Large intestine (tissue), 3 donors: ENCODE measurements at regions not wholly inside any gene's neighbourhood (a gene's known extent, or its start where the extent isn't known, plus 50 kb on each side); places are given as distances from the start of the nearest gene placed in this dataset.

Experiments used
- DNase-seq, 2 donors: peaks; one replicate each; pipeline versions ENCODE4 v3.0.0 to v3.0.0-alpha.2; 2013
- H3K27ac ChIP-seq: one replicate; pipeline ENCODE4 v1.5.1; 2013; ENCODE audit warnings: low read length
- H3K27me3 ChIP-seq: 2 replicates; pipeline ENCODE4 v1.6.1; 2013; ENCODE audit warnings: low read length; ENCODE audit not compliant: control insufficient read depth, insufficient read depth
- H3K36me3 ChIP-seq: 2 replicates; pipeline ENCODE4 v1.6.1; 2013; ENCODE audit warnings: low read length; ENCODE audit not compliant: control insufficient read depth, insufficient read depth
- H3K4me1 ChIP-seq: one replicate; pipeline ENCODE4 v1.6.1; 2013; ENCODE audit warnings: low read length; ENCODE audit not compliant: control insufficient read depth, insufficient read depth
- H3K4me3 ChIP-seq: one replicate; pipeline ENCODE4 v1.5.1; 2013; ENCODE audit warnings: low read length
- H3K9me3 ChIP-seq: one replicate; pipeline ENCODE4 v1.6.1; 2013; ENCODE audit warnings: mild to moderate bottlenecking, low read depth, low read length, moderate library complexity; ENCODE audit not compliant: control insufficient read depth
- WGBS: methylation state at CpG from one replicate; pipeline ENCODE4 v1.1.5; 2013; ENCODE audit warnings: low lambda C conversion rate; ENCODE audit not compliant: insufficient coverage; 5-methylcytosine and 5-hydroxymethylcytosine counted together

DNA sequence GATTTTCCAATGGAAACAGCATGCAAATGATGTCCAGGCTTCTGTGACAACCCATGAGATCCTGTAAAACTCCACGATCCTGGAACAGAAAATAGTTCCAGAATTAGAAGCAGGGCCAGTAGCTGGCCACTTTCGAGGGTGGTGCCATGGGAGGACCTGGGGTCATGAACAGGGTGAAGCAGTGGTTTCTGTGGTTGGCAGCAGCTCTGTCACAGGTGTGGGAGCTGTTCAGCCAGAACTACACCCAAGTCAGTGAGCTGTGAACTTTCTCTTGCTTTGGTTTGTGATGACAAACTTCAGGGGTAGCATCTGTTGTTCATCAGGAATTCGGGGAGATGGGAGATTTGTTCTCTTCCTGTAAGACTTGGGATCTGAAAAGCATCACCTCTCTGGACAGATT, 314.4 kb upstream of the NT5C1B start:
- no peak overlapping the region for H3K27ac ChIP-seq
- no peak for DNase-seq
- no CpG with 5 or more reads among the region's 3 CpGs for WGBS

DNA sequence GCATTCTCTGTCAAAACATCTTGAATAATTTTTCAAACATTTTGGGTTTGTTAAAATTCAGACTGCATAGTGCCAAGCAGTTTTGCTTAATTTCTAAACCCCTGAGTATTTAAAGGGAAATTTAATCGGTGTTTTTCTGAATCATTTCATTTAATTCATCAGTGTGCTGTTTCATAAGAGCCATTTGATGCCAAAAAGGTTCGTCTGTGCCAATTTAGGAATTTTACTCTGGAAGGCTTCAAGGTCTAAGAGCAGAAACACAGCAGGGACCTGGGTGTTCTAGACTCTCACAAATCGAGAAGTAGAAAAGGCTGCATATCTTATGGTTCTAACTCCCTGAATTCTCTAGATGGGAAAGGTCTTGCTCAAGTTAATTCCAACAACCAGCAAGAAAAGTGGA, 311.9 kb upstream of the NT5C1B start:
- no peak for DNase-seq
- H3K27ac ChIP-seq = no peak overlapping the region
- no peaks in the 10 kb centered on the region for H3K4me1 ChIP-seq
- H3K9me3 ChIP-seq = no peaks in the 10 kb centered on the region
- H3K4me3 ChIP-seq = no peak overlapping the region
- H3K36me3 ChIP-seq = no peaks in the 10 kb centered on the region
- no peaks in the 10 kb centered on the region for H3K27me3 ChIP-seq
- WGBS = 67% methylated on average over 1 of the region's 3 CpGs

More for the DNA sequence above, 314.4 kb upstream of the NT5C1B start:
- Histone ChIP-seq H3K36me3 (no peaks in the 10 kb centered on the region), H3K9me3 (no peaks in the 10 kb centered on the region), H3K4me3 (no peak overlapping the region), H3K4me1 (no peaks in the 10 kb centered on the region), H3K27me3 (no peaks in the 10 kb centered on the region)

DNA sequence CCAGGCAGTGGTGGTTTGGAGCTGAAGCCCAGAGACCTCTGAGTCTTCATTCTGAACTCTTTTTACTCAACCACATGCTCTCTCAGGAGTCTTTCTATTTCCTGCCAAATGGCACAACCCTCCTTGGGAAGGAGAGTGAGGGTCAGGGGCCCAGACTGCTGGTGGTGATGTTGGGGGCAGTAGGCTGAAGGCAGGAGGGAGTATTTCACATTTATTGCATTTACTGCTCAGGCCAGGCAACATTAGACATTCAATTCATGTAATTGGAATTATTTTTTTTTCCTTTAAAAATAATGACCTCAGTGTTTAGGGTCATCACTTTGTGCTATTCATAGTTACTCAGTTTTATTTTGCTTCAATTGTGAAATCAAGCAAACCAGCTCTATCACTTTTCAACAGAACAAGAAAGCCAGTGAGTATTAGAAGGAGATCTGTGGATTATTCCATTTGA, 311.3 kb upstream of the NT5C1B start:
- Histone ChIP-seq H3K36me3 (no peaks in the 10 kb centered on the region), H3K9me3 (no peaks in the 10 kb centered on the region), H3K27ac (no peak overlapping the region), H3K27me3 (no peaks in the 10 kb centered on the region), H3K4me3 (no peak overlapping the region), H3K4me1 (no peaks in the 10 kb centered on the region)
- DNase-seq = no peak

DNA sequence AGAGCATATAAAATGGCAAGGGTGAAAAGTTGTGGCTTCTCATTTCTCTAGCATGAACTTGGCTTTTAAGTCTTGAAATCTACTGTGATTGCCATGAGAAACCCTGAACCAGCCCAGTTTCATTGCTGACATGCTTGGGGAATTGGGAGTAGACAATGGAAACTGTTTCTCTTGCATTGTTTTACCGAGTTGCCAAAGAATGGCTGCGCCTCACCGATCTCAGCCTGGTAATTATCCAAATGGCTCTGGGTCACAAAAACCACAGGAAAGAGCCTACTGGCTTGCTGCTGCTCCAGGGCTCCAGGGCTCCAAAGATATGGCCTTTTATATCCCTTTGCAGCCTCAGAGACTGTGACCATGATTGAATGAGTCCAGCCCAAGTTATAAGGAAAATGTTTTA, 310.4 kb upstream of the NT5C1B start:
- Histone ChIP-seq H3K27ac (no peak overlapping the region), H3K9me3 (no peaks in the 10 kb centered on the region), H3K36me3 (no peaks in the 10 kb centered on the region), H3K4me1 (no peaks in the 10 kb centered on the region), H3K27me3 (no peaks in the 10 kb centered on the region), H3K4me3 (no peak overlapping the region)
- no peak for DNase-seq
- WGBS = no CpG with 5 or more reads among the region's 3 CpGs

DNA sequence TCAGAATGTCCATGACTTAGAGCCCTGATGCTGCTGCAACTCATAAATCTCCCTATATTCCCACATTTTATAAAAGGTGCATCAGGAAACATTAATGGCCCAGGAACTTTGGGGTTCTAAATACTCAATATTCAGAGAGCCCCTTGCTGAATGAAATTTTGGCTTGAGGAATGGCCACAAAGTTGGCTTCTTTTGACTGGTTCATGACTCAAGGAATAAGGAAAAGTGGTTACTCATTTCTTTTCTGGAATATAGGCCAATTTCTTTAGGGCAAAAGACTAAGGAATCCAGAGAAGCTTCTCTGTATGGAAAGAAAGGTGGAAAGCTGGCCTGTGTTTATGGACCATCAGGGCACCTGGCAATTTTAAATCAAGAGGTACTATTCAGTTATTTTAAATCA, 308.9 kb upstream of the NT5C1B start:
- Histone ChIP-seq H3K27me3 (no peaks in the 10 kb centered on the region), H3K36me3 (no peaks in the 10 kb centered on the region)

DNA sequence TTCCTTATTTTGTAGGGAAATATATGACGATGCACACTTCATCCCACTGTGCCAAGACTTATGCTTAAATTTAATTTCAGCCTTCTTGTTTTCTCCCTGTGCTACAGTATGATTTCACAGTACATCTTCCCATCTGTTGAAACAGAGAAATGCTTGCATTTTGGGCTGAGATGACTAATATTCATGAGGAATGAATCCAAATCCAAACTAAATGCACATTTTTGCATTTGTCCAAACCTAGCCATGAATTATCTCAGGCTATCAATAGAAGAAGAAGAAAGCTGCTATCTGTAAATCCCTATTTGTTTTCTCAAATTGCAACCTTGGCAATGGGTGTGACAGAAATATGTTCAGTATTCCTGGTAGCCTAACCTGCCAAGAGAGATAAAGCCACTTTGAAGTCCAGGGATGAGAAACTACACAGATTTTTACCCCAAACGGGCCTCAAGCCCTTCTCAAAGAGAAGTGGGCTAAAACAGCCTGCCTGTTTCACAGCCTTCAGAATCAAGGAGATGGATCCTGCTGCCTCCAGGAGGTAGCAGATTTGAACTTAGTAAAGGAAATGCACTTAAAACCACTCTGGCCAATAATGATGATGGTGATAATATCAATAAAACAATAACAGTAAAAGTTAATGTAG, 306.9 kb upstream of the NT5C1B start:
- no peak overlapping the region for H3K4me3 ChIP-seq
- WGBS = 50% methylated on average over 2 of the region's 2 CpGs
- H3K9me3 ChIP-seq = no peaks in the 10 kb centered on the region
- H3K27me3 ChIP-seq = no peaks in the 10 kb centered on the region
- peaks cover 5% of the 10 kb centered on the region for H3K4me1 ChIP-seq
- H3K36me3 ChIP-seq = no peaks in the 10 kb centered on the region
- no peak for DNase-seq
- H3K27ac ChIP-seq = no peak overlapping the region

More for the DNA sequence above, 308.9 kb upstream of the NT5C1B start:
- no peak for DNase-seq
- no peaks in the 10 kb centered on the region for H3K4me1 ChIP-seq
- H3K9me3 ChIP-seq = no peaks in the 10 kb centered on the region
- H3K4me3 ChIP-seq = no peak overlapping the region
- H3K27ac ChIP-seq = no peak overlapping the region

DNA sequence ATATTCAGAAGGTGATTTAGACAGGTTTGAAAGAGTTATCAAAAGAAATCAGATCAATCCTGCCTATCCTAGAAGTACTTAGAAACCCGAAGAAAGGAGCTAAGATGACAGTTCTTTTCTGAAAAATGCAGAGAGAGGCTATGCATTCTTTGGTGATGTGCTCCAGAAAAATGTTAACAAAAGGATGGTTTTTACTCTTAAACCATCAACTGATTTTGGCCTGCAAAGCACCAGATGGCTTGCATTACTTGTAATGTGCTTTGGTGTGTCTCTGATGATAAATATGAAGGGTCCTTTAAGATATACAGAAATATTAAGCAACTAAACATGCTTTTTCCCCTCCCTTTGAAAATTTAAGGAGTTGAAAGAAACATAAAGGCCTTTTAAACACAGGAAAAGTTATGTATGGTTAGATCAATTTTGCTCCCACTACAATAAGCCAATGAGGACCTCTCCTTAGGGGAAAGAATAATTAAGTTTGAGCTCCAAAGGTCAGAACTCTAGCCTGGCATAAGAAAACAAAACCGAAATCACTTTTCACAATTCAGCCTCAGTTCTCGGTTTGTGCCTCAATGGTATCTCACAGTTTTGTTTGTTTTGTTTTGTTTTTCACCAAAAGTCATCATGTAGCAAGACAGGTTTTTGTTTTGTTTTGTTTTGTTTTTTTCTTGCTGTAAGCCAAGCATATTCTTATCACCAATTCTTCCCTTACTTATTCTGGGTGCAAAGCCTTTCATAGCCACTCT, 302.4 kb upstream of the NT5C1B start:
- Histone ChIP-seq H3K27me3 (no peaks in the 10 kb centered on the region), H3K27ac (no peak overlapping the region), H3K9me3 (no peaks in the 10 kb centered on the region), H3K4me1 (peaks cover 5% of the 10 kb centered on the region), H3K36me3 (no peaks in the 10 kb centered on the region), H3K4me3 (no peak overlapping the region)
- no CpG with 5 or more reads among the region's 3 CpGs for WGBS
- no peak for DNase-seq

DNA sequence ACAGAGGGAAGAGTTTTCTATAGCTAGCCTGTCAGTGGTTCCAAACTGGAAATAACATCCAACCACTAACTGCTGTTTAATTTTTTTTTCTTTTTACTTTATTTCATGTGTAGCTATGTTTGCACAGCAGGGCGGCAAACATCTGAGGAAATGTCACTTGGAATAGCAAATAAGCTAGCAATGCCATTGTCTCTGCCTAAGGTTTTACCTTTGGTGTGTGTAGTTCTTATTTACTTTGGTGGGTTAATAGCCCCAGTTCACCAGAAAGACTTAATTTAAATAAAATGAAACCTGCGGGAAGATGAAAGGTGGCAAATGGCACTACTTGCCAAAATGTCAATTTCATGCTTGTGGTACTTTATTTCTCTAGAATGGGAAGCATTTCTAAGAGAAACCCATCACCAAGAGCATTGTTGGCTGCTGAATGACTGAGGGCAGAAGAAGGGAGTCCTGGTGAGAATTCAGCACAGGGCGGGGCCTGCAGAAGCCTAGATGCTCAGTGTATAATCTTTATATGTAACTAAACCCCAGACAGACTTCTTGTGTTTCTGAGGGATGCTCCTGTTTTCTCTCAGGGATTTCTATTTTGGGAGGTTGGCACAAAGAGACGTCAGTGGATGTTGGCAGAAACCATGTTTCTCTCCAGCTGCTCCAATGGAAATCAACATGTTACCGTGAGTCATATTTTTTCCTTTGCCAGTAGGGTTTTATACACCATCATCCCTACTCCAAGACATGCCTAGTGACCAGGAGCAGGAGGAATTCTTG, 300.4 kb upstream of the NT5C1B start:
- H3K9me3 ChIP-seq = no peaks in the 10 kb centered on the region
- H3K36me3 ChIP-seq = no peaks in the 10 kb centered on the region
- no peak overlapping the region for H3K27ac ChIP-seq
- WGBS = no CpG with 5 or more reads among the region's 5 CpGs
- no peaks in the 10 kb centered on the region for H3K27me3 ChIP-seq
- no peak overlapping the region for H3K4me3 ChIP-seq
- peaks cover 5% of the 10 kb centered on the region for H3K4me1 ChIP-seq
- DNase-seq = no peak

DNA sequence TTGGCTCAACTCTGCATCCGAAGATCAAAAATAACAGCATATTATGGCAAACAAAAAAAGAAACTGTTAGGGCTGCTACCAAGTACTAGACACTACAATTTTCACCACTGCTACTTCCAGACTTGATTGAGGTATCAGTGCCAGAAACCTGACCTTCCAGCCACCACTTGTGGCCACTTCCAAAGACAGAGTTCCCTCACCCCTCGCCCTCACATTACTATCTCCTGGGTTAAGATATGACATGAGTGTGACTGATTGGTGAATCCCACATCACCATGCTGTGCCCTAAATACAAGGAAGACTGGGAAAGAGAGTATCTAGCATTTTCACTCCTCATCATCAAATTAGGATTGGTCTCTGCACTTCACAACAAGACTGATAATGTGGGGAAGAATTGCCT, 296.1 kb upstream of the NT5C1B start:
- H3K36me3 ChIP-seq = no peaks in the 10 kb centered on the region
- H3K27ac ChIP-seq = no peak overlapping the region
- no peaks in the 10 kb centered on the region for H3K9me3 ChIP-seq
- H3K4me3 ChIP-seq = no peak overlapping the region
- no peaks in the 10 kb centered on the region for H3K27me3 ChIP-seq
- no peaks in the 10 kb centered on the region for H3K4me1 ChIP-seq
- DNase-seq = no peak
- WGBS = no CpG with 5 or more reads among the region's 2 CpGs

DNA sequence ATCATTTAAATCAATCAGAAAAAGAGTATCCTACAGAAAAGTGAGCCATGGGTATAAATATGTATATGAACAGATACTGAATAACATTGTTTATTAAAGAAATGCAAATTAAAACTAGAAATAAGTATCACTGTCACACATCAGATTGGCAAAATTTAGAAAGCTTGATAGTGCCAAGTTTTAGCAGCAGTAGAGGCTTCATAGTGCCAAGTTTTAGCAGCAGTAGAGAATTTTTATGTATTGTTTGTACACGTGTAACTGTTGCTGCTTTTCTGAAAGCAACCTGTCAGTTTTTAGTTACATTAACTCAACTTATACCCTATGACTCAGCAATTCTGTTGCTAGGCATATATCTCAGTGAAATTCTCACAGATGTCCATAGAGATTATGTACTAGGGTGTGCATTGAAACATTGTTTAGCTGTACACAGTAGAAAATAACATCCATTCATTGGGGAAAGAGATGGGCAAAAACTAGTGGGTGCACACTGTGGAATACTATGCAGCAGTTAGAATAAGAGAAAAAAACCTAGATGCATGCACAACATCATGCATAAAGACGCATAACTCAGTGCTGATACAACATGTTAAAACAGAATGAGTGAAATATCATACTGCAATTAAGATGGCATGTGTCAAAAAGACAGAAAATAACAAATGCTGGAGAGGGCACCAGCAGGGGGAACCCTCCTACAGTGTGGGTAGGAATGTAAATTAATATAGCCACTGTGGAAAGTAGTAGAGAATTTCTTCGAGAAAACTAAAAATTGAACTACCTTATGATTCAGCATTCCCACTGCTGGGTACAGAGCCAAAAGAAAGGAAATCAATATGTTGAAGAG, 294.5 kb upstream of the NT5C1B start:
- no peak overlapping the region for H3K27ac ChIP-seq
- H3K36me3 ChIP-seq = no peaks in the 10 kb centered on the region
- H3K4me1 ChIP-seq = no peaks in the 10 kb centered on the region
- 100% methylated on average over 2 of the region's 3 CpGs for WGBS
- H3K4me3 ChIP-seq = no peak overlapping the region
- no peaks in the 10 kb centered on the region for H3K9me3 ChIP-seq
- no peak for DNase-seq
- H3K27me3 ChIP-seq = no peaks in the 10 kb centered on the region
